ENCODE measurements at regions not wholly inside any gene's neighbourhood (a gene's known extent, or its start where the extent isn't known, plus 50 kb on each side); places are given as distances from the start of the nearest gene placed in this dataset.

GRCh38 chr16:13550254-13550653 is 369.7 kb upstream of the ERCC4 start:
- DNase-seq (ENCODE audit: low read depth in 2 of 2) = no peak

GRCh38 chr16:13552062-13552959 is 367.6 kb upstream of the ERCC4 start:
- no peak for DNase-seq (ENCODE audit: low read depth in 2 of 2)

DNA sequence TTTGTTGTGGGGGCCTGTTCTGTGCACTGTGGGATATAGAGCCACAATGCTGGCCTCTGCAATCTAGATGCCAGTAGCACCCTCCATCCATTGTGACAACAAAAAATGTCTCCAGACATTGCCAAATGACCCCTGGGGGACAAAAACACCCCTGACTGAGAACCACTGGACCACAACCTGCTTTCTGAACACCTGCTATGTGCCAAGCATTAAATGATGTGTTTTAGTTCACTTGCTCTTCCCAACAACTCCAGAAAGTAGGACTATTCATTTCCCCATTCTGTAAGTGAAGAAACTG is 367.0 kb upstream of the ERCC4 start:
- no peak for DNase-seq (ENCODE audit: low read depth in 2 of 2)

DNA sequence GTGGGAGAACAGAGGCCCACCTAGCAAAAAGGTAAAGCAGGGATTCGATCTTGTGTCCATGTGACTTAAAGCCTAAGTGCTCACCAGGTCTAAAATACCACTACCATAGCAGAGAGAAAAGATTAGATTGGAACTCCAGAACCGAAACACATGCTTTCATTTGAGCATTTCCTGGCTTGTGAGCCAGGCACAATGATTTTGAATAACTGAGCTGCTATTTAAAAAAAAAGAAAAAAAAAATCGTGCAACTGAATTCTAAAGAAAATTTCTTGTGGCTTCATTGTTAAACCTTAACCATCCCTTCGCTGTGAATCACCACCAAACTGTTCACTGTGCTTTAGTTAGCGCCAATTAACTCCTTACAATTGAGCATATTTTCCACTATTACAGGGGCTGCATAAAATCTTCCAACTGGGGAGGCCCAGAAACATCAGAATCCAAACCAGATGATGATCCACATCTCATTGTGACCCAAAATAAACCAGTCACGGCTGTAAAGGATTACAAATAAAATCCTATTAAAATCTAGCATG is 366.4 kb upstream of the ERCC4 start:
- no peak for DNase-seq (ENCODE audit: low read depth in 2 of 2)

- no peak for DNase-seq (ENCODE audit: low read depth in 2 of 2)
Observed at GRCh38 chr16:13554005-13554404, 365.9 kb upstream of the ERCC4 start.

DNA sequence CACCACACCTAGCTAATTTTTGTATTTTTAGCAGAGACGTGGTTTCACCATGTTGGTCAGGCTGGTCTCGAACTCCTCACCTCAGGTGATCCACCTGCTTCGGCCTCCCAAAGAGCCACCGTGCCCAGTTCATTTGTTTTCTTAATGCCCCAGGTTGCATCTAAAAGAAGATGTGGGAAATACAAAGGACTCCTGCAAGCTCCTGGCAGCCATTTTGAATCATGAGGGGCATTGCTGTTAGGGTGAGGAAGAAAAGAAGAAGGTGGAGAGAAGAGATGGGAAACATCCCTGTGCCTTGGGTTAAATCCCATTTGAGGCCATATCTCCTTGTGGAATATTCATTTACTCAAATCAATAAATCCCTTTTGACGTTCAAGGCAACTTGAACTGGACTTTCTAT is 365.3 kb upstream of the ERCC4 start:
- DNase-seq (ENCODE audit: low read depth in 2 of 2) = no peak

- DNase-seq (ENCODE audit: low read depth in 2 of 2) = no peak
Observed at GRCh38 chr16:13557418-13557817, 362.5 kb upstream of the ERCC4 start.

DNA sequence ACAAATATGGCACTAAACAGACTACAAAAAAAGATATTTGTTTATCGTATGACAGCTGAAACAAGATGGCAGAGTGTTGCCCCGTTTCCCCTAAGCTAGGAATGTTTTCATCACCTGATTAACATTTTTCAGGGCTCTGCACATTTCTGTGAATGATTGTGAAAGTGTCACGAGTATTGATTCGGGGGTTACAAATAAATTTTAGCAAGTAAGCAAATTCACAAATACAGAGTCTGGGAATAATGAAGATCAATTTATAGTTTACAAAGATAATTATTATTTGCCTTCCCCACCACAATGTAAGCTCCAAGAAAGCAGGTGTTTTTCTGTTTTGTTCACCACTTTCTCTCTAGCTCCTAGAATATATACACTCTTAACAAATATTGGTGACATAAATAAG is 361.2 kb upstream of the ERCC4 start:
- no peak for DNase-seq (ENCODE audit: low read depth in 2 of 2)

DNA sequence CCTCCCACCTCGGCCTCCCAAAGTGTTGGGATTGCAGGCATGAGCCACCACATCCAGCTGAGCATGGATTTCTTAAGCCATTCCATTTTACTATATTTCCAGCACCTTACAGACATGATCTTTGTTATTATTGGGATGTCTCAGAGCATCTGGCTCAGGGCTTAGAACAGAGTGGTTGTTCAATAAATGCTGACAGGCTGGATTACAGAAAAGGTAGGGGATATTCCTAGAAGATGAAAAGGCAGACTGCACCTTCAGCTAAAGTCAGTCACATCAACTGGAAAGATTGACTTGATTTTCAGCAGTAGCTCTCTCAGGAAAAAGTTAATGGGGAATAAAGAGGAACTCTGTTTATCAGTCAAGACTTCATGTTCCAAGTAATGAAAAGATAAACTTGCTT is 360.3 kb upstream of the ERCC4 start:
- DNase-seq (ENCODE audit: low read depth in 2 of 2) = no peak

- DNase-seq (ENCODE audit: low read depth in 2 of 2) = no peak
Observed at GRCh38 chr16:13560151-13560550, 359.8 kb upstream of the ERCC4 start.

DNA sequence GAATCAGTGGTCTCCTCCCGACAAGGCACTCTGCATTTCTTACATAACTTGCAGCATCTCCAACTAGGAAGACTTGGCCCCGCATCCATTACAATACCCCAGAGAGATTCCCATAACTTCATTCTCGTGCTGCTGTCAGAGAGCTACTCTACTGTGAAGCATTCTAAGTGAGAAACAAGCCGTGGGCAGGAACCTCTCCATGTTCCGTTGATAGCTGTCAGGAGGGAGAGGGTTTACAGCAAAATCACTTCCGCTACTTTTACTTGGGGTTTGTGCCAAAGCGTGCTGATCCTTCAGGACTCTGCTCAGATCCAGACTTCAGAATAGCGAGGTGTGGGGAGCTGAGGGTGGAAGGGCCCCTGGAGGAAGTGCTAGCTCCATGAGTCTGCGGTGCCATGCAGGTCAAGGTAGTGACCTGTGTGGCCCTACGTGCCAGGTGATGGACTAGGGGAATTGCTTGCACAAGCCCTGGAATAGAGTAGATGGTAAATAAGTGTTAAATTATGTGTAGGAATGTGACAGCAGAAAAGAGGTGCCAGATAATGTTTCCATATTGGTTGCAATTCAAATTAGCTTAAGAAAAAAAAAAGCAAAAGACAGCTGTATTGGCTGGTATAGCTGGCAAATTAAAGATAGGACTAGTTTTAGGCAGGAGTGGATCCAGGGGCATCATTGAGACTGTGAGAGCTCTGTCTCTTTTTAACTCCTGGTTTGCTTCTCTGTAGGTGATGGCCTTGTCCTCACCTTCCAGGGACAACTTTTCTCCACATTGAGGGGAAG is 358.5 kb upstream of the ERCC4 start:
- DNase-seq (ENCODE audit: low read depth in 2 of 2) = no peak

GRCh38 chr16:13568803-13569202 is 351.2 kb upstream of the ERCC4 start:
- no peak for DNase-seq (ENCODE audit: low read depth in 2 of 2)

- no peak for DNase-seq (ENCODE audit: low read depth in 2 of 2)
Observed at GRCh38 chr16:13569986-13570385, 350.0 kb upstream of the ERCC4 start.

DNA sequence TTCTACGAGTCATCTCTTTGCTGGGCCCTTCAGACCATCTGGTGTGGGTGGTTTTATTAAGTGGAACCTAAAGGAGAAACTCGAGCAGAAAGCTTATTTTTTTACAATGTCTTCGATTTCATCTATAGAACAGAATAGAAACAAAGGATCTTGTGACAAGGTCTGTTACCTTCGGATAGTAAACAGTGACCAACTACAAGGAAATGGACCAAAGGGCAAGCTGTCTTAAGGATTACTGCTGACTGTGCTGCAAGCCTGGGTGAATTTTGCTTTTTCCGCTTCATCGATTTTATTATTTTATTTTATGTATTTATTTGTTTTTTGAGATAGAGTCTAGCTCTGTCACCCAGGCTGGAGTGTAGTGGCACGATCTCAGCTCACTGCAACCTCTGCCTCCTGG is 348.9 kb upstream of the ERCC4 start:
- DNase-seq (ENCODE audit: low read depth in 2 of 2) = no peak

GRCh38 chr16:13573903-13574302 is 346.1 kb upstream of the ERCC4 start:
- DNase-seq (ENCODE audit: low read depth in 2 of 2) = no peak

DNA sequence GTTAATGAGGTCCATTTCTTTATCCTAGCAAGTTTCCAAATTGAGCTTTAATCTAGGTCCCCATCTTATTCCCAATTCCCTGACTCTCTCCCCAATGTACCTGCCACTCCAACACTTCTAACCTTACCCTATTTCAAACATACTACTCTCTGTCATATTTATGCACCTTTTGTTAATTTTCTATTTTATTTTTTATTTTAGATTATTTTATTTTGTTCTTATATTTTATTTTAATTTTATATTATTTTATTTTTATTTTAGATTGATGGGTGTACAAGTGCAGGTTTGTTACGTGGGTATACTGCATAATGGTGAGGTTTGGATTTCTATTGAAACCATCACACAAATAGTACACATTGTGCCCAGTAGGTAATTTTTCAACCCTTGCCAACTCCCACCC is 333.9 kb upstream of the ERCC4 start:
- DNase-seq (ENCODE audit: low read depth in 2 of 2) = no peak

- no peak for DNase-seq (ENCODE audit: low read depth in 2 of 2)
Observed at GRCh38 chr16:13587181-13587580, 332.8 kb upstream of the ERCC4 start.

DNA sequence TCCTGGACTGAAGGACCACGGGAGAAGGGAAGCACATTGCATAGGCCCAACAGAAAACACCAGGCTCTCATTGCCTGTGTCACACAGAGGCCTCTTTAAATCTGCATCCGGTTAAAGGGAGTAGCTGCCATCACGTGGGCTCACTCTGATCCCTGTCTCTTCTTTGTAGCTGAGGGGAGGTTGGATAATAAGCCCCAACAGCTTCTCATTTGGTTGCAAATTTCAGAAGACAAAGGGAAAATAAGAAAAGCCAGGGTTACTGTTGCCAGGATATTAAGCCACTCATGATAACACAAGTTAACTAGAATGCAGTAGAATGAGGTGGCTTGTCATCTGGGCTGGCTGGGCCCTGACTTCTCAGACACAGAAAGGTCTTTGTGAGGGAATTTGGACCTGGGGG is 325.1 kb upstream of the ERCC4 start:
- no peak for DNase-seq (ENCODE audit: low read depth in 2 of 2)

- no peak for DNase-seq (ENCODE audit: low read depth in 2 of 2)
Observed at GRCh38 chr16:13606804-13607203, 313.1 kb upstream of the ERCC4 start.

DNA sequence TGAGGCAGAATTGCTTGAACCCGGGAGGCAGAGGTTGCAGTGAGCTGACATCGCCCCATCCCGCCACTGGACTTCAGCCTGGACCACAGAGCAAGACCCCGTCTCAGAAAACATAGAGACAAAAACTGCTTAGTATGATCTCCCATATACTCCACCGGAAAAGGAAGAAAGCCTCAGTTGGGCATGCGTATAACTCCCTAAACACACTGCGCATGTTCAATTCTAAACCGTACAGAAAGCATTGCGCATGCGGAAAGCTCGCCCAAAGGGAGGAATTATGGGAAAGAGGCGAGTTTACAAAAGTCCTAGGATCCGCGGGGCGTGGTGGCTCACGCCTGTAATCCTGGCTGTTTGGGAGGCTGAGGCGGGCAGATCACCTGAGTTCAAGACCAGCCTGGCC is 312.7 kb upstream of the ERCC4 start:
- DNase-seq (ENCODE audit: low read depth in 2 of 2) = no peak

GRCh38 chr16:13611596-13611995 is 308.4 kb upstream of the ERCC4 start:
- no peak for DNase-seq (ENCODE audit: low read depth in 2 of 2)

DNA sequence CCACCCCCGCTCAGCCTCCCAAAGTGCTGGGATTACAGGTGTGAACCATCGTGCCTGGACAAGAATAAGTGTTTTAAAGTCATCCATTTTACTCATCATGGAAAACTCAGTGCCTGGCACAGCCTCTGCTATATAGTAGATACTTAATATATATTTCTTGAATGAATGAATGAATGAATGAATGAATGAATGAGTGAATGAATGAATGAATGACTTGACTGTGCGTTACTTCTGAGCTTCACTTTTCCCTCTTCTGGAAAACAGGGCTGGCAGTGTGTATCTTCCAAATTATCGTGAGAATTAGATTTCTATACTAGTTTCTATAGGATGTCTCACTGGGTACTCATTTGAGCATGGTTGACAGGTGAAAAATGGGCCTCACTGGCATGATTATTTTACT is 307.3 kb upstream of the ERCC4 start:
- DNase-seq (ENCODE audit: low read depth in 2 of 2) = no peak

- DNase-seq (ENCODE audit: low read depth in 2 of 2) = no peak
Observed at GRCh38 chr16:13613165-13613564, 306.8 kb upstream of the ERCC4 start.
